ENCODE measurements at regions not wholly inside any gene's neighbourhood (a gene's known extent, or its start where the extent isn't known, plus 50 kb on each side); places are given as distances from the start of the nearest gene placed in this dataset.

DNA sequence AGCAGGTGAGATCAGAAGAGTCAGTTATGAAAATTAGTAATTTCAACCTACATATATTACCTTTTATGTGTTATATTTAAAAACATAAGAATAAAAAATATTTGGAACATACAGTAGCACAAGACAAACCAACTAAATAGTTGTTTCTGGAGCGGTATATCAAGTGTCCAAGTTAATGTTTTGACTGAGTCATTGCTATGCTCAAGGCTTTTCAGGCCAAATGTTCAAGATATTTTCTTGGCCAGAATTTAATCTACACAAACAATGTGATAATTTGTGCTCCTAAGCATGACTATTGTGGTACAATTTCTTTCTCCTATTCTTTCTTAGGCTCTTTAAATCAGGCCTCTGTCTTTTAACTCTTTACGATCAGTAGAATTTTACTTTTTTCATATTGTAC lies 412.4 kb downstream of the RAP2B start:
- ATAC-seq (replicated peaks in 1 of 4) = no peak
- no peaks in the 10 kb centered on the region for H3K36me3 Mint-ChIP-seq
- H3K4me3 Mint-ChIP-seq = no peak overlapping the region
- H3K9me3 Mint-ChIP-seq = no peaks in the 10 kb centered on the region
- DNase-seq = no peak
- H3K27me3 Mint-ChIP-seq = no peaks in the 10 kb centered on the region
- CTCF ChIA-PET = no interaction called here
- Histone ChIP-seq H3K4me1 (ENCODE audit: control insufficient read depth in 1 of 2, extremely low read depth in 1 of 2, insufficient read depth in 2 of 2, low read length in 2 of 2) (no peaks in the 10 kb centered on the region), H3K27me3 (replicated peaks in 1 of 2; ENCODE audit: control insufficient read depth in 2 of 2, extremely low read depth in 1 of 2, insufficient read depth in 2 of 2, low read length in 1 of 2) (no peaks in the 10 kb centered on the region), H3K36me3 (ENCODE audit: control insufficient read depth in 2 of 2, extremely low read depth in 1 of 2, insufficient read depth in 1 of 2, low read length in 1 of 2) (no peaks in the 10 kb centered on the region), H3K9me3 (no peaks in the 10 kb centered on the region), H3K4me3 (ENCODE audit: control insufficient read depth in 1 of 2, extremely low read depth in 1 of 2, low read length in 1 of 2) (no peak overlapping the region), H3K27ac (ENCODE audit: low read length) (no peak overlapping the region)
- WGBS (ENCODE audit: insufficient coverage) = no CpG with 5 or more reads among the region's 2 CpGs
- POLR2A ChIA-PET = interaction anchor here in 1 of 2 donors (0.6 kb wide), 1 partner anchor 174 kb away, joined by 3 read pairs; no protein-coding TSS in a partner anchor
- H3K4me1 Mint-ChIP-seq = peaks cover 0 to 1% (median 0%) of the 10 kb centered on the region in 3 donors
- H3K27ac Mint-ChIP-seq = no peak overlapping the region

- Histone ChIP-seq H3K9me3 (no peaks in the 10 kb centered on the region), H3K4me1 (ENCODE audit: control insufficient read depth in 1 of 2, extremely low read depth in 1 of 2, insufficient read depth in 2 of 2, low read length in 2 of 2) (no peaks in the 10 kb centered on the region), H3K36me3 (ENCODE audit: control insufficient read depth in 2 of 2, extremely low read depth in 1 of 2, insufficient read depth in 1 of 2, low read length in 1 of 2) (no peaks in the 10 kb centered on the region), H3K4me3 (ENCODE audit: control insufficient read depth in 1 of 2, extremely low read depth in 1 of 2, low read length in 1 of 2) (no peak overlapping the region), H3K27me3 (replicated peaks in 1 of 2; ENCODE audit: control insufficient read depth in 2 of 2, extremely low read depth in 1 of 2, insufficient read depth in 2 of 2, low read length in 1 of 2) (no peaks in the 10 kb centered on the region), H3K27ac (ENCODE audit: low read length) (no peak overlapping the region)
- no peak overlapping the region for H3K4me3 Mint-ChIP-seq
- no peaks in the 10 kb centered on the region for H3K36me3 Mint-ChIP-seq
- 86% methylated on average over 1 of the region's 3 CpGs for WGBS (ENCODE audit: insufficient coverage)
- H3K27ac Mint-ChIP-seq = no peak overlapping the region
- H3K4me1 Mint-ChIP-seq = peaks cover 0 to 1% (median 0%) of the 10 kb centered on the region in 3 donors
- DNase-seq (no peak), ATAC-seq (replicated peaks in 1 of 4) (no peak)
- CTCF ChIA-PET = interaction anchor here (0.5 to 1.1 kb wide), 3 partner anchors 15 to 154 kb away, joined by 3 read pairs; no protein-coding TSS in a partner anchor
- POLR2A ChIA-PET = no interaction called here
- H3K27me3 Mint-ChIP-seq = no peaks in the 10 kb centered on the region
- H3K9me3 Mint-ChIP-seq = no peaks in the 10 kb centered on the region
These were observed 415.2 kb downstream of the RAP2B start for GRCh38 chr3:153577059-153577736.

DNA sequence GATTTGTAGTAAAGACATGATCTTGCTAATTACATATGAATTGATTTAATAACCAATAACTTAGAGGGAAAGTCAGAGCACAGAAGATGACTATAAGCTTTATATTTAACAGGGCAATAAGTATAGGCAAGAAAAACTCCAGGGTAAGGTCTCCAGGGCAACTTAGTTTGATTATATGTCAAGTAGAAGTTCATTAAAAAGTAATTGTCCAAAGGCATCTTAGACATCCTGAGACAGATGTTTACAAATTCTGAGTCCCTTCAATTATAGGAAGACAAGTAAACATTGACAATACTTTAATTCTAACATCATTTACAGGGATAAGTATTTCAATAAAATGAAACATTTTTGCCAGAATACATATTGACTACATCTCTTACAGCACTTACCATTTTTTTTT lies 416.0 kb downstream of the RAP2B start:
- Mint-ChIP-seq H3K9me3 (no peaks in the 10 kb centered on the region), H3K4me3 (no peak overlapping the region), H3K27ac (no peak overlapping the region), H3K27me3 (no peaks in the 10 kb centered on the region), H3K36me3 (no peaks in the 10 kb centered on the region), H3K4me1 (peaks cover 0 to 1% (median 0%) of the 10 kb centered on the region in 3 donors)
- ATAC-seq (replicated peaks in 1 of 4) = no peak
- no peaks in the 10 kb centered on the region for H3K36me3 ChIP-seq (ENCODE audit: control insufficient read depth in 2 of 2, extremely low read depth in 1 of 2, insufficient read depth in 1 of 2, low read length in 1 of 2)
- ChIA-PET CTCF (interaction anchor here (0.5 to 0.7 kb wide), 2 partner anchors 15 to 153 kb away, joined by 3 read pairs; no protein-coding TSS in a partner anchor), POLR2A (no interaction called here)
- H3K9me3 ChIP-seq = no peaks in the 10 kb centered on the region
- H3K4me3 ChIP-seq (ENCODE audit: control insufficient read depth in 1 of 2, extremely low read depth in 1 of 2, low read length in 1 of 2) = no peak overlapping the region
- no peak for DNase-seq
- no peaks in the 10 kb centered on the region for H3K4me1 ChIP-seq (ENCODE audit: control insufficient read depth in 1 of 2, extremely low read depth in 1 of 2, insufficient read depth in 2 of 2, low read length in 2 of 2)
- no peaks in the 10 kb centered on the region for H3K27me3 ChIP-seq (replicated peaks in 1 of 2; ENCODE audit: control insufficient read depth in 2 of 2, extremely low read depth in 1 of 2, insufficient read depth in 2 of 2, low read length in 1 of 2)
- no peak overlapping the region for H3K27ac ChIP-seq (ENCODE audit: low read length)

DNA sequence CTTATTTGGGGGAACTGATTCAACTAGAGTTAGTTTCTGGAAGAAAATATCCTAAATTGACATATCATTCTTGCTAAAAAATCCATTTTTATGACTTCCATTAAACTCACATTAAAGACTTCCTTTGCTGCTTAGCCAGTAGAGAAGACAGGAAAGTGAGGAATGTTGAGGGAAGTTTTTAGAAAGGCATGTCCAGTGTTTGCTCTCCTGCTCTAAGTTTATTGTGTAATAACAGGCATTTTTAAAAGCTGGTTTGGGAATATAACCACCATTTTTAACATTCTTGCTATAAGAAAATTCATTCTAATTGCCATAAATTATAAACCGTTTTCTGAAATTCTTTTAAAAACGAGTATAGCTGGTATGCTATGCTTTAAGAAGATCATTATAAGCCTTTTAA lies 428.0 kb downstream of the RAP2B start:
- Mint-ChIP-seq H3K27me3 (no peaks in the 10 kb centered on the region), H3K27ac (no peak overlapping the region), H3K4me1 (peaks cover 0 to 6% (median under 1%) of the 10 kb centered on the region in 3 donors), H3K36me3 (peaks cover 3% of the 10 kb centered on the region), H3K4me3 (no peak overlapping the region), H3K9me3 (peaks cover 0 to 3% (median 0%) of the 10 kb centered on the region in 3 donors)
- no CpG with 5 or more reads among the region's 2 CpGs for WGBS (ENCODE audit: insufficient coverage)
- H3K9me3 ChIP-seq = no peaks in the 10 kb centered on the region
- H3K4me3 ChIP-seq (ENCODE audit: control insufficient read depth in 1 of 2, extremely low read depth in 1 of 2, low read length in 1 of 2) = no peak overlapping the region
- ChIA-PET CTCF (interaction anchor here in 1 of 2 donors (0.5 kb wide), 1 partner anchor 458 kb away, joined by 4 read pairs; no protein-coding TSS in a partner anchor), POLR2A (no interaction called here)
- no peak for ATAC-seq (replicated peaks in 1 of 4)
- H3K4me1 ChIP-seq (ENCODE audit: control insufficient read depth in 1 of 2, extremely low read depth in 1 of 2, insufficient read depth in 2 of 2, low read length in 2 of 2) = no peaks in the 10 kb centered on the region
- no peaks in the 10 kb centered on the region for H3K27me3 ChIP-seq (replicated peaks in 1 of 2; ENCODE audit: control insufficient read depth in 2 of 2, extremely low read depth in 1 of 2, insufficient read depth in 2 of 2, low read length in 1 of 2)
- DNase-seq = no peak
- H3K27ac ChIP-seq (ENCODE audit: low read length) = no peak overlapping the region
- no peaks in the 10 kb centered on the region for H3K36me3 ChIP-seq (ENCODE audit: control insufficient read depth in 2 of 2, extremely low read depth in 1 of 2, insufficient read depth in 1 of 2, low read length in 1 of 2)

- Histone ChIP-seq H3K36me3 (ENCODE audit: control insufficient read depth in 2 of 2, extremely low read depth in 1 of 2, insufficient read depth in 1 of 2, low read length in 1 of 2) (no peaks in the 10 kb centered on the region), H3K27me3 (replicated peaks in 1 of 2; ENCODE audit: control insufficient read depth in 2 of 2, extremely low read depth in 1 of 2, insufficient read depth in 2 of 2, low read length in 1 of 2) (no peaks in the 10 kb centered on the region), H3K4me1 (ENCODE audit: control insufficient read depth in 1 of 2, extremely low read depth in 1 of 2, insufficient read depth in 2 of 2, low read length in 2 of 2) (no peaks in the 10 kb centered on the region), H3K4me3 (ENCODE audit: control insufficient read depth in 1 of 2, extremely low read depth in 1 of 2, low read length in 1 of 2) (no peak overlapping the region), H3K27ac (ENCODE audit: low read length) (no peak overlapping the region), H3K9me3 (no peaks in the 10 kb centered on the region)
- Mint-ChIP-seq H3K27me3 (no peaks in the 10 kb centered on the region), H3K27ac (no peak overlapping the region), H3K36me3 (no peaks in the 10 kb centered on the region), H3K4me3 (no peak overlapping the region), H3K9me3 (no peaks in the 10 kb centered on the region), H3K4me1 (peaks cover 0 to 9% (median 5%) of the 10 kb centered on the region in 3 donors)
- ChIA-PET CTCF (no interaction called here), POLR2A (no interaction called here)
- ATAC-seq (replicated peaks in 1 of 4) = no peak
- 100% methylated on average over 1 of the region's 1 CpG for WGBS (ENCODE audit: insufficient coverage)
- DNase-seq = no peak
These were observed 429.7 kb downstream of the RAP2B start for GRCh38 chr3:153591561-153592245.

GRCh38 chr3:153595186-153595815 lies 433.3 kb downstream of the RAP2B start:
- H3K9me3 Mint-ChIP-seq = no peaks in the 10 kb centered on the region
- no peaks in the 10 kb centered on the region for H3K36me3 ChIP-seq (ENCODE audit: control insufficient read depth in 2 of 2, extremely low read depth in 1 of 2, insufficient read depth in 1 of 2, low read length in 1 of 2)
- H3K36me3 Mint-ChIP-seq = no peaks in the 10 kb centered on the region
- no peaks in the 10 kb centered on the region for H3K27me3 ChIP-seq (replicated peaks in 1 of 2; ENCODE audit: control insufficient read depth in 2 of 2, extremely low read depth in 1 of 2, insufficient read depth in 2 of 2, low read length in 1 of 2)
- ChIA-PET CTCF (interaction anchor here (0.6 to 1.0 kb wide), 9 partner anchors 26 to 1405 kb away, joined by 3 to 6 read pairs (median 3); no protein-coding TSS in a partner anchor), POLR2A (no interaction called here)
- DNase-seq (peak in 1 of 35 experiments; percentile 50), ATAC-seq (replicated peaks in 1 of 4) (peak in 3 of 4 experiments; percentile 34 to 50 (median 36))
- peak overlapping the region in 1 of 2 donors; percentile 35 for H3K27ac Mint-ChIP-seq
- H3K4me1 ChIP-seq (ENCODE audit: control insufficient read depth in 1 of 2, extremely low read depth in 1 of 2, insufficient read depth in 2 of 2, low read length in 2 of 2) = no peaks in the 10 kb centered on the region
- H3K4me3 ChIP-seq (ENCODE audit: control insufficient read depth in 1 of 2, extremely low read depth in 1 of 2, low read length in 1 of 2) = no peak overlapping the region
- H3K9me3 ChIP-seq = no peaks in the 10 kb centered on the region
- no peaks in the 10 kb centered on the region for H3K27me3 Mint-ChIP-seq
- H3K27ac ChIP-seq (ENCODE audit: low read length) = no peak overlapping the region
- H3K4me3 Mint-ChIP-seq = no peak overlapping the region
- peaks cover 0 to 9% (median 5%) of the 10 kb centered on the region in 3 donors for H3K4me1 Mint-ChIP-seq

All from T-cell (primary cell).